Spinal cord (tissue), 9 donors: ENCODE measurements at regions not wholly inside any gene's neighbourhood (a gene's known extent, or its start where the extent isn't known, plus 50 kb on each side); places are given as distances from the start of the nearest gene placed in this dataset.

Experiments used
- DNase-seq, 6 donors: peaks; one replicate each; pipeline versions ENCODE4 v3.0.0 to v3.0.0-alpha.2; 2013 to 2015; ENCODE audit warnings: low spot score in 6 of 6, low read depth in 4 of 6
- H3K27ac ChIP-seq: one replicate; pipeline ENCODE4 v1.5.1; 2013; ENCODE audit warnings: low read depth, low read length, control low read depth
- H3K27me3 ChIP-seq: one replicate; pipeline ENCODE4 v1.6.1; 2013; ENCODE audit warnings: low read length; ENCODE audit not compliant: control insufficient read depth, insufficient read depth
- H3K36me3 ChIP-seq: one replicate; pipeline ENCODE4 v1.6.1; 2013; ENCODE audit warnings: low read length; ENCODE audit not compliant: control insufficient read depth, insufficient read depth
- H3K4me1 ChIP-seq: one replicate; pipeline ENCODE4 v1.6.1; 2013; ENCODE audit warnings: low read length; ENCODE audit not compliant: control insufficient read depth, insufficient read depth
- H3K4me3 ChIP-seq: one replicate; pipeline ENCODE4 v1.5.1; 2013; ENCODE audit warnings: low read depth, low read length, control low read depth
- H3K9me3 ChIP-seq: one replicate; pipeline ENCODE4 v1.6.1; 2013; ENCODE audit warnings: low read length; ENCODE audit not compliant: control insufficient read depth, insufficient read depth
- WGBS: methylation state at CpG from one replicate; pipeline ENCODE4 v1.1.5; 2013; ENCODE audit warnings: missing lambda C conversion rate; ENCODE audit not compliant: insufficient coverage; 5-methylcytosine and 5-hydroxymethylcytosine counted together
- donor health status: healthy.

DNA sequence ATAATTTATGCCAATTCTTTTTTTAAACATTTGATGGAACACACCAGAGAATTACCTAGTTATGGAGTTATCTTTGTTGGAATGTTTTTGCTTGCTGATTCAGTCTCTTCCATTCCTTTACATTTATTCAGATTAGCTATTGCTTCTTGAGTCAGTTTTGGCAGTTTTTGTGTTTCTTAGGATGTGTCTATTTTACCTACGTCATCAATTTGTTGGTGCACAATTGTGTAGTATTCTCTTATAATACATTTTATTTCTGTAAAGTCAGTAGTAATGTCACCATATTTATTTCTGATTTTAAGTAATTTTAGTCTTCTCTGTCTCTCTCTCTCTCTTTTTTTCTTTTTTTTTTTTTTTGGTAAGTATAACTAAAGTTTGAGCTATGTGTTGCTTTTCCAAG, 929.5 kb upstream of the RAG2 start:
- no peak overlapping the region for H3K27ac ChIP-seq
- no peaks in the 10 kb centered on the region for H3K27me3 ChIP-seq
- H3K9me3 ChIP-seq: peaks cover 7% of the 10 kb centered on the region
- no peaks in the 10 kb centered on the region for H3K36me3 ChIP-seq
- no peaks in the 10 kb centered on the region for H3K4me1 ChIP-seq
- no peak overlapping the region for H3K4me3 ChIP-seq
- DNase-seq: no peak
- WGBS: no CpG with 5 or more reads among the region's 1 CpG

DNA sequence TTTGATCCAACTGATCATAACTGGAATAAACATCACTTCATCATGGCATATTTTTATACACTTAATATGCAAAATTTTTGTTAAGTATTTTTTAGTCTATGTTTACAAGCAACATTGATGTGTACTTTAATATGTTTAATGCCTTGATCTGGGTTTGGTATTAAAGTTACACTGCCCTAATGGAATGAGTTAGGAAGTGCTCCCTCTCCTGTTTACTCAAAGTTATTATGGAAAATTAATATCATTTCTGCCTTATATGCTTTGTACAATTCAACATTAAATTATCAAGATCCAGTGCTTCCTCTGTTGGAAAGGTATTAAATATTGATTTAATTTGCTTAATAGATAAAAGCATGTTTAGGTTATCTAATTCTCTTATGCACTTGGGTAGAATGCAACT, 927.3 kb upstream of the RAG2 start:
- Histone ChIP-seq H3K36me3 (no peaks in the 10 kb centered on the region), H3K4me3 (no peak overlapping the region), H3K27me3 (no peaks in the 10 kb centered on the region), H3K27ac (no peak overlapping the region), H3K4me1 (no peaks in the 10 kb centered on the region), H3K9me3 (peaks cover 7% of the 10 kb centered on the region)
- no peak for DNase-seq

DNA sequence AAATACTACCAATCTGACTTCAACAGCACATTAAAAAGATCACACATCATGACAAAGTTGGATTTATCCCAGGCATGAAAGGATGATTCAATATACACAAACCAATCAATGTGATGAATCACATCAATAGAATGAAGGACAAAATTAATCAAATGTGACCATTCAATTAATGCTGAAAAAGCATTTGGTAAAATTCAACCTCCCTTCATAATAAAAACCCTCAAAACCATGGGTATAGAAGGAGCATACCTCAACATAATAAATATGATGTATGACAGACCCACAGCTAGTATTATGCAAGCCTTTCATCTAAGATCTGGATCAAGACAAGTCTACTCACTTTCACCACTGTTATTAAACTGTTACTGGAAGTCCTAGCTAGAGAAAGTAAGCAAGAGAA, 921.7 kb upstream of the RAG2 start:
- Histone ChIP-seq H3K36me3 (no peaks in the 10 kb centered on the region), H3K4me3 (no peak overlapping the region), H3K4me1 (no peaks in the 10 kb centered on the region), H3K27me3 (no peaks in the 10 kb centered on the region), H3K27ac (no peak overlapping the region), H3K9me3 (peaks cover 2% of the 10 kb centered on the region)
- DNase-seq: no peak

DNA sequence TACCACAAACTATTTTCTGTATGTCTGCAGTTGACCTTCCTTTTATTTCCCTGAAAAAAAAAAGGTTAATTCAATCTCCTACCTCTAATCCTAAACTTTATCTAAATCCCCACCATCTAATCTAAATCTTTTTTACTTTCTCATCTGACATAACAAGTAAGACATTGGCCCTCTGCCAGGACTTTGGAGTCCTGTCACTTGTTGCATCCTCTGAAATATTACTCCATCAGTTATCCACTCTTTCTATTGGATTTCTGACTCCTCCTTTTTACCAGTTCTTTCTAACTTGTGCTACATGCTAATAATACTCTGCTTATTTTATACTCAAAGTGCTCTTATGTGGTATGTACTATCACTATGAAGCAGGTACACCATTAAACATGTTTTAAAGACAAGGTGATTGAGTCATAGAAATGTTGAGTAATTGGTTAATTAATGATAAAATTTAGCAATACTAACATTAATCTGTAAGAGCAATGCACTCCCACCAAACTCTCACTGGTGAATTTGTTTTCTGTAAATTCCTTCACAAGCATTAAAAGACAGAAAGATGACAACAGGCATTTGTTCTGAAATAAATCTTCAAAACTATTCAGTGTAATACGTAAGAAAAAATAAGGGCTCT, 914.2 kb upstream of the RAG2 start:
- no peak for DNase-seq
- no peaks in the 10 kb centered on the region for H3K36me3 ChIP-seq
- no CpG with 5 or more reads among the region's 1 CpG for WGBS

DNA sequence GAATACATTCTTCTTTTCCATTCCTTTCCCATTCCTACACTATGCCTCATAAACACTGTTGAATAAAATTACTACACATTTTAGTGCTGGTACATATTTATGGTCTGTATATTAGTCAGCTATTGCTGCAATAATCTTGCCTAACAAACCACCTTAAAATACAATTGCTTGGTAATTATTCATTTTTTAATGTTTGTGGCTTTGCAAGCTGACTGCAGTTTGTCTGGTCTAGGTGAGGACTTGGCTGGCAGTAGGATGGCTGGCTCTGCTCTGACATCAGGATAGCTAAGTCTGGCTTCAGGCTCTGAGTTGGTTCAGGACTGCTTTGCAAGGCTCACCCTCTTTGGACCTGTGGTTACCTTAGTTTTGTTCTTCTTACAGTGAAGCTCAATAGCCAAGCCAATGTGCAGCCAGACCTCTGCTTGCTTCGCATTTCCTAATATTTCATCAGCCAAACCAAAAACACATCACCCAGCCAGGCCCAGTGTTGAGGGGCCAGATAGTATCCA, 913.4 kb upstream of the RAG2 start:
- Histone ChIP-seq H3K9me3 (peaks cover 2% of the 10 kb centered on the region), H3K36me3 (no peaks in the 10 kb centered on the region), H3K27ac (no peak overlapping the region), H3K4me1 (no peaks in the 10 kb centered on the region), H3K27me3 (peaks cover 2% of the 10 kb centered on the region), H3K4me3 (no peak overlapping the region)
- WGBS: 100% methylated on average over 1 of the region's 1 CpG
- no peak for DNase-seq

More for the DNA sequence above, 914.2 kb upstream of the RAG2 start:
- Histone ChIP-seq H3K27ac (no peak overlapping the region), H3K27me3 (no peaks in the 10 kb centered on the region), H3K4me3 (no peak overlapping the region), H3K4me1 (no peaks in the 10 kb centered on the region), H3K9me3 (peaks cover 2% of the 10 kb centered on the region)

DNA sequence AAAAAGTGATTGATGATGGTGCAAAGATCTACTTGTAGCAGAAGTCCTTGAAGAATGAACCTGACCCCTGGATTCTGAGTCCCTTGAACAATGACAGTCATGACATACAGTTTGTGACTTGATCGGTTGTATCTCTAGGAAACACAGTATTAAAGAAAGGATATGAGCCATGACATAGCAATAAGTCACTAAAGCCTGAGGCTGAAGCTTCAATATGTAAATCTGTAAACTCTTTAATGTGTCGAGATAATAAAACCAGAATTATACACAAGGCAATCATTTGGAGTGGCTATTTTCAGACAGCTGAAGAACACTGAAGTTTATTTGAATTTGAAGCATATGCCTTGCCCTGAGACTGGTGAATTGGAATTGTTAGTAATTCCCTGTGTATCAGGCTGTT, 911.5 kb upstream of the RAG2 start:
- no peaks in the 10 kb centered on the region for H3K4me1 ChIP-seq
- no peaks in the 10 kb centered on the region for H3K9me3 ChIP-seq
- no CpG with 5 or more reads among the region's 2 CpGs for WGBS
- H3K36me3 ChIP-seq: no peaks in the 10 kb centered on the region
- no peak overlapping the region for H3K27ac ChIP-seq
- DNase-seq: peak in 1 of 6 donors; percentile 54
- H3K4me3 ChIP-seq: no peak overlapping the region
- H3K27me3 ChIP-seq: peaks cover 3% of the 10 kb centered on the region

DNA sequence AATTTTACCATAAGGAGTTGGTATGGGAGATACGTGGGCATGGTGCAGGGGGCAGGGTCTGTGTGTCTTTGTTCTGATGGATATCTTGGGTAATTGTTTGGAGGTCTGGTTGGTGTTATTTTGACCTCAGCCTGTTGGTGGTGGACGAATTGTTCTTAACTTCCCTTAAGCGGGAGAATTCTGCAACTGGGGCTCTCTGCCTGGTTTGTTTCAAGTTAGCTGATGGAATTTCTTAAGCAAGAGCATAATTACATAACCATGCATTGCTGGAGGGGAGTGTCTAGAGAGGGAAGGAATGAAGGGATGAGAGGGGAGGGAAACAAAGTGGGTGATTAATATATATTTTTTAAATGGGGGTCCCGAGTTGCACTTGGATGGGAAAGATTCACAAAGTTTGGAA, 908.5 kb upstream of the RAG2 start:
- Histone ChIP-seq H3K4me3 (no peak overlapping the region), H3K27me3 (peaks cover 3% of the 10 kb centered on the region), H3K9me3 (no peaks in the 10 kb centered on the region), H3K27ac (no peak overlapping the region), H3K4me1 (no peaks in the 10 kb centered on the region), H3K36me3 (no peaks in the 10 kb centered on the region)
- WGBS: 82% methylated on average over 3 of the region's 4 CpGs
- DNase-seq: no peak

DNA sequence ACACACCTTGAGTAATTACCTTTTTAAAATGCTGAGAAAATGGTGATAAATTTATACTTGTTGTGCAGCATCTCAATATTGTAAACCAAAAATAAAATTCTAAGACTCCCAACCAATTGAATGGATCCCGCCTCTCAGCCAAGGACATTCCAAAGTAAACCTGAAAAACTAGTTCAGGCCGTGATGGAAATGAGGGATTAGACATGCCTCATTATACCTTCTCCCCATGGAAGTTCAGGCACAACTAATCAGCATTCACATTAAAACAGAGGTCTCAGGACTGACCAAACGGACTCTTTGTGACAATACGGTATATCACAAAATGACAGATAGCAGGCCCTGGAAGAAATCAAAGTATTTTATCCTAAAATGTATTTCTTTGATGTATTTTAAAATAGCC, 907.4 kb upstream of the RAG2 start:
- H3K4me3 ChIP-seq: no peak overlapping the region
- H3K4me1 ChIP-seq: no peaks in the 10 kb centered on the region
- H3K27ac ChIP-seq: no peak overlapping the region
- no peak for DNase-seq
- peaks cover 3% of the 10 kb centered on the region for H3K27me3 ChIP-seq
- H3K9me3 ChIP-seq: no peaks in the 10 kb centered on the region
- WGBS: 67% methylated on average over 1 of the region's 4 CpGs
- no peaks in the 10 kb centered on the region for H3K36me3 ChIP-seq

DNA sequence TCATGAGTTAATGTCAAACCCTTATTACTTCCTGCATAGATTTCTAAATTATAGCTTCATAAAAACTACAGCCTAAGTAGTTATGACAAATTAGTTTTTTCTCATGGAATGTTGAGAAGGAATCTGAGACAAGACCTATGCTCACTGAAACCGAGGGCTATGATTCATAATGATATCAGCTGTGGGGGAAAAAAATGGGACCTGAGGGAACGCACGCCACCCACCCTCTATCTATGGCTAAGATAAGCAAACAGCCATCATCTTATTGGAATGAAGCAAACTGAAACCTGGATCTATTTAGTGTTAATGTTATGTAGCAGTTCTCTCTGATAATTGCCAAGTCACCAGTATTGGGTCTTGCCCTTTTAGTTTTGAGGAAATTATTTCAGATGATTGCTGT, 906.9 kb upstream of the RAG2 start:
- Histone ChIP-seq H3K4me1 (no peaks in the 10 kb centered on the region), H3K27ac (no peak overlapping the region), H3K4me3 (no peak overlapping the region), H3K36me3 (no peaks in the 10 kb centered on the region), H3K27me3 (peaks cover 3% of the 10 kb centered on the region), H3K9me3 (no peaks in the 10 kb centered on the region)
- DNase-seq: no peak
- no CpG with 5 or more reads among the region's 3 CpGs for WGBS

DNA sequence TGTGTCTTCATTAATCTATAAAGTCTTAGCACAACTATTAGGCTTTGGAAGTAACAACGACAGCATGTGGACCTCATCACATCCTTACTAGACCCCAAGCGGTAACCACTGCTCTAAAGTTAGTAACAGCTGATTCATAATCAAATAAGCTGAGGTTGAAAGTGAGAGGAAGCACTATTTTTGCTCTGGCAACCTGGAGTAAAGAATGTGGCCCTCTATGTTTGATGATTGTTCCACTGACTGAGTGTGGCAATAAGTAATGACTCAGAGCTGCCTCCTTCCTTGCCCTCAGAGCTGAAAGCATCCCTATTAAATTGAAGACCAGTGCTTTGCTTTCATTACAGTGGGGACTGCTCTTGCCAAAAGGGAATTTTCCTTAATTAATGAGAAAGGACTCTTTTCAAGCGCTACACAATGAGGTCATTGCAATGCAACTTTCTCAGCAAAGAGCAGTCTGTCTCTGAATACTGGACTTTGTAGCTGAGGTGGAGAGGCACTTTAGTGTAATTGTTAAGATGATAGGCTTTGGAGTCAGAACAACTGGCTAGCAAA, 906.1 kb upstream of the RAG2 start:
- Histone ChIP-seq H3K4me3 (no peak overlapping the region), H3K4me1 (no peaks in the 10 kb centered on the region), H3K9me3 (no peaks in the 10 kb centered on the region), H3K27ac (peak overlapping the region; percentile 6), H3K27me3 (peaks cover 3% of the 10 kb centered on the region), H3K36me3 (no peaks in the 10 kb centered on the region)
- WGBS: no CpG with 5 or more reads among the region's 3 CpGs
- DNase-seq: peak in 5 of 6 donors; percentile 8 to 83 (median 43)
